NCI-H2196 treated with DMSO at 0.1 percent for 48 hours (cell line): ENCODE measurements at regions not wholly inside any gene's neighbourhood (a gene's known extent, or its start where the extent isn't known, plus 50 kb on each side); places are given as distances from the start of the nearest gene placed in this dataset.

Experiments
- DNase-seq: peaks from one replicate; lab custom pipeline; 2025; ENCODE audit not compliant: unreplicated experiment; lab: John Stamatoyannopoulos, UW

DNA sequence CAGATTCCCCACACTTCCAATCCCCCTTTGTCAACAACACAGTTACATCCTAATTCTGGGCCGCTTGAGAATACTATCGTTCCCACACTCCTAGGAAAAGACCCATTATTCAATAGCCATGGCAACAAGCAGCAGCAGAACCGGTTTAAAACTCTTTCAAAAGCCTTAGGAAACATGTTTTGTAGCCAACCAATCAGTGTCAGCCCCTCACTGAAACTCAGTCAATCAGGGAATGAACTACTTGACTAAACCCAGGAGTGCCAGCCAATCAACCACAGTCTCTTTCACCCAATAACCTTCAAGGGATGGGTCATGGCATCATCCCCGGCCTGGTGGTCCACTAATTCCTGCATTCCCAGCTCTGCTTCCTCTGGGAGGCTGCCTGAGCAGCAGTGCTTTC, 204.8 kb upstream of the HS6ST1 start:
- no peak for DNase-seq

DNA sequence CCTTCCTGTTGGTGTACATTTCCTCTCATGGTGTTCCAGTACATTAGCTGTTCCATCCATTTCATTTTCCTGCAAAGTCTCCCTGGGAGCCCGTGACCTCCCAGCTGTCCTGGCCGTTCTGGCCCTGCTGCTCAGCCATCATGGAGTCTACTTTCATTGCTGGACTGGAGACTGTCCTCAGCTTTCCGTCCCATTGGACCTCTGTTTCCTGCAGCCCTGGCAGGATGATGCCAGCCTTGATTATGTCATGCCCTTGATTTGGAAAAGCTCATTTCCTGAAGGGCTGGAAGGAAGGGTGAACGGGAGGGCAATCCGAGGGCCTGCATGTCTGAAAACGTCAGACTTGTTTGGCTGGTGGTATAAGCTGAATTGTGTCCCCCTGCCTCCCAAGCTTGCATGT, 205.5 kb upstream of the HS6ST1 start:
- no peak for DNase-seq

DNA sequence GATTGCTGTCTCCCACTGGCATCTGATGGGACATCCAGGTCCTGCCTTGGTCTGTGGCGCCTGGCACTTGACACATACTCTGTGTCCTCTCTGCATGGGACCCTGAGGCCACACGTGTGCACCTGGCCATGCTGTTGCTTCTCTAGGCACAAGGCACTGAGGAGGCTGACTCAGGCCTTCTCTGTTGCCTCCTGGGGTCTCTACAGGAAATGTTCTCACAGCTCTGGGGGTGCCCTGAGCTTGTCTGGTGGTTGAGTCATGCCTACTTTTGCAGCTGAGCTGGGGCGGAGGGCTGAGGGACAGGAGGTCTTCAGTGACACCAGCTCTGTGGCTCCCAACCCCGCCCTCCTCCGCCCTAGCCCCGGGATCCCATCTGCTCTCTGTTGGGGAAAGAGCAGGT, 207.0 kb upstream of the HS6ST1 start:
- no peak for DNase-seq

DNA sequence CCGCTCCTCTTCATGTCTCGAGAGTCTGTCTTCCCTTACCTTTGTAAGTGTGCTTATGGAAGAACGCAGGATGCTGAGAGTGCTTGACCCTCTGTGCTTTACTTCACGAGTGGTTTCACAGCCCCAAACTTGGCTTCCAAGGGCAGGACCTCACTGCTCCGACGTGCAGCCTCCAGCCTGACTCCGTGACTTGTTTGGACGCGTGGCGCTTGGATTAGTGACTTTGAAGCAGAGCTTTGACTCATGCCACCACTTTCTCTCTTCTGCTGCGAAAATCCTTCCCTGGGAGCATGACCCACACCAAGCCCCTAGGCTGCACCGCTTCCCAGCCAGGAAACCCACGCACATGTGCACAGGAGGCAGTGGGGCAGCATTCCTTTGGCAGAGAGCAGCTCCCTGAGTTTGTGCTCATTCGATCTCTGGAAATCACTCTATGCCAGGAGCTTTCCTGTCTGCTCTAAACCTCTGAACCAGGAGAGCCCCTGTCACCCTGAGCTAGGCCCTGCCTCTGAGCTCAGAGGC, 207.8 kb upstream of the HS6ST1 start:
- no peak for DNase-seq

DNA sequence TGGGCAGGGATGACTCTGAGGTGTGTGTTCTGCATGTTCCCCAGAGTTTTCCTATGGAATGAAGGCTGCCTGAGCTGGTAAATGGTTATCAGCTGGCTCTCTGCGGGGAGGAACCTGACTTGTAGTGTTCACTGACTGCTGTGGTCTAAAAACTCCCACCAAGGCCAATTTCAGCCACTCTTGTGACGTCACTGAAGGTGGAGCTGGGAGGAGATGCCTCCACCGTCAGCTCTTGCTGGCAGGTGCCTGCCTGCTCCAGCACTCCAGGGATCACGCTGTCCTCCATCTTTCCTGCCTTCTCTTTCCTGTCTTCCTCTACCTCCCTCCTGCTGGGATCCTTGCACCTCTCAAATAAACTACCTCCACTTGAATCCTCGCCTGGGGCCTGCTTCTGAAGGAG, 209.5 kb upstream of the HS6ST1 start:
- no peak for DNase-seq

DNA sequence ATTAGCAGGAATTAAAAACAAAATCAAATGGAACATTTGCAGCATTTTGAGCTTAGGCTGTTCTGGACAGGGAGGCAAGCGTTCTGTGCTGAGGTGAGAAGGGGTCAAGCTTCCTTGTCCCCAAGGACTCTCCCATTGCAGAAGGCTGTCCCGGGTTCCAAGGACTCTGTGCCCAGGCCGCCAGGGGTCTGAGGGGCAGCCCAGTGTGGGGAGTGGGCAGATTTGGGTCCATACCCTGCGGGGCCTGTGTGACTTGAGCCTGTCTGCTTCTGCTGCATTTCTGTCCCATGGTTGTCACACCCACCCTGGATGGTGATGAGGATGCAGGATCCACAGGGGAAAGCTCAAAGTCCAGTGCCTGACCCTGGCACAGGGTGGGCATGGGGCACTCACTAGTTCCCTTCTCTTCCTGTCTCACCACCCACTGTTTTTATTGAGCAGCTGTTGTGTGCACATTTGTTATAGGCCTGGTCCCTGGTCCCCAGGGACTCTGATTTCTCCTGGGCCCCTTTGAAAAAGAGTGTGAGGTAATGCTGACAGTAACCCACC, 211.4 kb upstream of the HS6ST1 start:
- DNase-seq, result no peak

DNA sequence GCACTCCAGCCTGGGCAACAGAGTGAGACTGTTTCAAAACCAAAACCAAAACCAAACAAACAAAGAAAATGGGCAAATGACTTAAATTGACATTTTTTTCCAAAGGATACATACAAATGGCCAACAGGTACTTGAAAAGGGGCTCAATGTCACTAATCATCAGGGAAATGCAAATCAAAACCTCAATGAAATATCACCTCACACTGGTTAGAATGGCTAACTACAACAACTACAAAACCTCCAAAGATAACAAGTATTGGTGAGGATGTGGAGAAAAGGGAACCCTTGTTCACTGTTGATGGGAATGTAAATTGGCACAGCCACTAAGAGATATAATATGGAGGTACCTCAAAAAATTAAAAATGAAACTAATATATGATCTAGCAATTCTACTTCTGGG, 213.2 kb upstream of the HS6ST1 start:
- no peak for DNase-seq

DNA sequence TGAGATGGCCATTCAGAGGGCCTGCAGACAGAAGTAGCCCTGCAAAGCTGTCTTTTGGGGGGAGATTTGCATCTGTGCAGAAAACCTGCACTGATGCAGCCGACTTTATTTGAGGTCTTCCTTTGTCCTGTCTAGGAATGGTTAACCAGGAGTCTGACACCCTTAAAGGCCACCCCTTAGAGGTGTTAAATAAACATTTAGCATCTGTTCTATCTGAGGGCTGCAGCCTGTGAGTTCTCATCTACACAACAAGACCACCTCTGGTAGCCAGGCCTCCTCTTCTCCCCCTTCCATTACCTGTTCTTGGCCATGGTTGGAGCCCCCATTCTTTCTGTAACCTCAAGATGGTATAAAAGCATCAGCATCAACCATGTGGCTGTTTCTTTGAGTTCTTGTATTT, 214.4 kb upstream of the HS6ST1 start:
- DNase-seq, result no peak

DNA sequence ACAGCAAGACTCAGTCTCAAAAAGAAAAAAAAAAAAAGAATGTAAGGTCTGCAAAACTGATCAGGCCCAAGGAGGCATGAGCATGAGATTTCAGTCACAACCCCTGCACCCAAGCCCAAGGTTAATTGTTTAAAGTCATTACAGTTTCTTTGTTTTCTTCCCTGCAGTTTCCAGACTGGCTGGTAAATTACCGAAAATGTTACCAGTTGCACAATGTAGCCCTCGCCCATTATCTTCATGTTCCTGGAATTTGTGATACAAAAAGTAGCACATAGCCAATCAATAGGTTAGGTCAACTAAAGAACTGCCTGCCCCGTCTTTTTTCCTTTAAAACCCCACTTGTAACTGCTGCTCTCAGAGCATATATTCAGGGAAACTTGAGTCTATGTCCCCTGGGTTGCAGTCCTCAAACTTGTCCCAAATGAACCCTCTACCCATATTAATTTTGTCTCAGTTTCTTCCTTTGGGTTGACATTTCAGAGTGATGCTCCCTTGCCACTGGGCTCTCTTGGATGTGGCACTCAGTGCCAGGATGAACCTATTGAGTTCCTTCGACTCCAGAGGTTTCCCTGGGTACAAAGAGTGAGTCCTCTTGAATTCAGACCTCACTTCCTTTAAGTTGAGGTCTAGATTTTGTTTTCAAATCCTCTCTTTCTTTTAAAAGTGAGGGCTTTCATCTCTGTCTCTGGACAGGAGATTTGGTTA, 216.2 kb upstream of the HS6ST1 start:
- DNase-seq, result no peak

DNA sequence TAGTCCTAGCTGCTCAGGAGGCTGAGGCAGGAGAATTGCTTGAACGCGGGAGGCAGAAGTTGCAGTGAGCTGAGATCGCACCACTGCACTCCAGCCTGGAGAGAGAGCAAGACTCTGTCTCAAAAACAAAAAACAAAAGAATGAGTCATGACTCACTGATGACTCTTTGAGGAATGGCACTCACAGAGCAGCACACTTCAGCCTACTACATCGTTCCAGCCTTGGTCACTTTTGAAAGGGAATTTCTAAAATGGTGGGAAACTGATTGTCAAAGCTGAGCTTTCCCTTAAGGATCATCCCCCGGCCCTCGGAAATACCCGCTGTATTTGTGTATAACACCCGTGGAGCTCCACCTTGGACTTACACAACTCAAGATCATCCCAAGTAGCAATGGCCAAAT, 217.3 kb upstream of the HS6ST1 start:
- no peak for DNase-seq

DNA sequence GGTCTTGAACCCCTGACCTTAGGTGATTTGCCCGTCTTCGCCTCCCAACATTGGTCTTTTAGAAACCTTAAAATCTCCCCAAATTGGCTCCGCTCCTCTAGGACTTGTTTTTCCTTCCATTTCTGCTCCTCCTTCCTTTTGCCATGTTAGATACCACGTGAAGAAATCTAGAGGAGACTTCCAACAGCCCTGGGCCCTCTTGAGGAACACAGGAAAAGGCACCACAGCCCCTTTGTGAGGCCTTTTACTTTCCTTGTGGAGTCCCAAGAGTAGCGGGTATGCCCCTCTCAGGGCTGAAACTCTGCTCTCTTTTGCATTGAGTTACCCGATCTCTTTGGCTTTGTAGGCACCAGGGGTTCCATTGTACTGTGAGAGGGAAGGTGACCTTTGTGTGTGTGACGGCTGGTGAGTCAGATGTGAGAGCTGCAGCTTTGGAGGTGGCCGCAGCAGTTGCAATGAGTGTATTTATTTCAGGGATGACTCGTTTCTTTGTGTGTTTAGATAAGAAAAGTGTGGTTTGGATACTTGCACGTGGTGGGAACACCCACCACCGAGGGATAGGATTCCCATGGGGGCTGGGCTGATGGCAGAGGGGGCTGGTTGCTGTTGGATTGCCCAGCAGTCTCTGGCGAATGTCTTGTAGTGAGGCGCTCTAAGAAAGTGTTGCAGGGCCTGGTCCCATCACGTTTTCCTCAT, 218.4 kb upstream of the HS6ST1 start:
- DNase-seq, result no peak

DNA sequence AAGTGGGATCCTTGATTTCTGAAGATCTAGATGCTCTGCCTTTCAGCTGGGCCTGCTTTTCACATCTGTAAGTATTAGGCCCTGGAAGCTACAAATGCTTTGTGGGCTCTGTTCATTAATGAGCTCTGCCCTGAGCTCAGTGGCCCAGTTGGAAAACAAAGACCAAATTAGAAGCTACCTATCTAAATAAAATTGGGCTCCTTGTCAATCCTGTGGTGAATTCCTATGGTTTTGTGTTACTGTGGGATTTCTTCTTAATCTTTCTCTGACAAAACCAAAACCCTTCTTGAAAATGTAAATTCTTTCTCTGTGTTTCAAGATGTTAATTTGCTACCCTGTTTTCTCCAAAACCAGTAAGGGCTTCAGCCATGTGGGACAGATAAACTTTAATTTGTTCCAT, 219.0 kb upstream of the HS6ST1 start:
- DNase-seq, result no peak

DNA sequence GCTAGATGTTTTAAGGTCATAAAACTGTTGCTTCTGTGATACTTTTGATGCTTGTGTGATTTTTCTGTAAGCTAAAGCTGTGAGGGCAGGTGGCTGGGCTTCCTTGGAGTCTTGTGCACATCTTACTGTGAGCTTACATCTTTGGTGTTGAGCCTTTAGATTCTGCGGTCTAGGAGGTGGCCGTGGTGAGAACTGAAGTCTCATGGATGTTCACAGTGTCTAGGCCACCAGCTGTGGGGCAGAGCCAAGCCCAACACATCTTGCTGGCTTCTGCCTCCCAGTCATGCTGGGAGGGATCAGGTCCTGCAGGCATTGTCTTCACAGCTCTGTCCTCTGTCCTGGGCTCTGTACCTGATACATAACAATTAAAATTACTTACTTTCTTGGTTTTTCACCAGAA, 219.7 kb upstream of the HS6ST1 start:
- no peak for DNase-seq

DNA sequence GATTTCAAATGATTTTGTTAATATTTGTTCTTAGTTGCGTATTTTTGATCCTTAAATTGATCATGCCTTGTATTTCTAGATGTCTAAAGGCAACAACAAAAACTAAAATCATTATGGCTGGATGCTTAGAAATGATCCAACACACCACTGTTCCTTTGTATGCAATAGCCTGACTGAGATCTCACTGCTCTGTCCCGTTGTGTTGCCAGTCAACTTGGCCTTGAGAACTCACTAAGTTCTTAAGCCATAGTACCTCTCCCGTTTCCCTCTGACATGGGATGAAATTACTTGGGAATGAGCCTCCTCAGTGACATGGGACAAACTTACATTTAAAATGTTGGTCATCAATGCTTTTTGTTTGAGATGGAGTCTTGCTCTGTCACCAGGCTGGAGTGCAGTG, 222.0 kb upstream of the HS6ST1 start:
- no peak for DNase-seq

DNA sequence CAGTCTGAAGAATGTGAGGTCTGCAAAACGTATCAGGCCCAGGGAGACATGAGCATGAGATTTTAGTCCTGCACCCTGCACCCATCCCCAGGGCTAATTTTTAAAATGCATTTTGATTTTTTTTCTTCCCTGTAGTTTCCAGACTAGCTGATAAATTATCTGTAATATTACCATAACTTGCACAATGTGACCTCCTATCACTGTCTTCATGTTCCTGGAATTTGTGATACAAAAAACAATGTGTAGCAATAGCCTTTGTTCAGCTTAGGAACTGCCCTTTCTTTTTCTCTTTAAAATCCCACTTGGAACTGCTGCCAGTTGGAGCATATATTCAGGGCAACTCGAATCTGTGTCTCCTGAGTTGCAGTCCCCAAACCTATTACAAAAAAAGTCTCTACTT, 222.8 kb upstream of the HS6ST1 start:
- DNase-seq, result no peak

DNA sequence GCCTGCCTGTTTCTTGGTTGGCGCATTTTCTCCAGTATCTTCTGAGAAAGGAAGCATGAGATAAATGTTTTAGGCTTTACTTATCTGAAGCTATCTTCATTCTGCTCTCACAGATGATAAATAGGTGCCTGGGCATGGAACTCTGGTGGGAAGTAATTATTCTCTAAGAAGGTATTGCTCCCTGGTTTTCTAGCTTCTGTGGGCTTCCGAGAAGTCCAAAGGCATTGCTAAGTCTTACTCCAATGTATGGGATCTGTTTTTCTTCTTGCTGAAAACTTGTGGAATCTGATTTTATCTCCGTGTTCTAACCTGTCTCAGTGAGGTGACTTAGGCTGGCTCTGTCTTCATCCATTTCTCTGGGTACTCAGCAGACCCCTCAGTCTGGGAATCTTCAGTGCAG, 224.4 kb upstream of the HS6ST1 start:
- no peak for DNase-seq

DNA sequence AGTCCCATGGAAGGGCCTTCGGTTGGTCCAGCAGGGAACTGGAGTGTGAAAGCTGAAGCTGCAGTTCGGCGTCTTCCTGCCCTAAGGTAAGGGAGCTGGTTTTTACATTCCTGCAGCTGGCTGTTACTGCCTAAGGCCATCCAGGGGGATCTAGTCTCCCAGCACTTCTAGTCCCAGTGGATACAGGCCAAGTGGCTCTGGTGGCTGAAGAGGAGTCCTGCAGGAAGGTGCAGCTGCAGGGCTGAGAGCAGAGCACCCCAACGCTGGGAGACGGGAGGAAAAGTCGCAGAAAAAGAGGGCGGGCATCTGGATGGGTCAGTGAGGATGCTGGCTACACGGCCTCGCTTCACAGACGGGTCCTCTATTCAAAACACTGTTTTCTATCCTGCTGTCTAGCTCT, 225.0 kb upstream of the HS6ST1 start:
- no peak for DNase-seq

DNA sequence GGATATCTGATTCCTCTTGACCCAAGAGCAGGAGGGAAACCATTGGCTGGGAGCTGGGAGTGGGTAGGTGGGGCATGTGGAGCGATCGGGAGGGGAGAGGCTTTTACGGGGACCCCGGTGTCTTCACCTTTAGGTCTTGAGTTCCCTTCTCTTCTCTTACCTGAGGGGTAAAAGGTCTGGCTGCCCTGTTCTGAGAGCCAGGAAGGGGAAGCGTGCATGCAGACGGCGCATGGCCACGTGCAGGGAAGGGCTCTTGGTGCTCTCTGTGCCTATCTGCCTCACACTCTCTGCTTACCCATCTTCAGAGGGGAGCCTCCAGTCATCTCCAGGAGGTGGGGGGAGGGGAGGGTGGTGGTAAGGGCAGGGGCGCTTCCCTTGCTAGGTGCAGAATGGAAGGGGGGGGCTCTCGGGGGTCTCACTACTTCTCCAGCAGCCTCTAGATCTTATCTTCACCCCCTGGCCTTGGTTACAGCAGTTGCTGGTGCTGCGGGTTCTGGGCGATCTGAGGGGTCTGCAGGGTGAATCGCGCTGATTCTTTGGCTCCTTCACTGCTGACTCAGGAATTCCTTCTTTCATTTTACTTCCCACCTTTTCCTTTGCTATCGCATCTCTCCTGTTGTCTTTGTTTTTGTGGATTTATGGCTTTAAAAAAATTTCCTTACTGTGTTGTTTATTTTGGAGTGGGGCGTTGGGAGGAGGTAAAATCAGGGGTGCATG, 225.8 kb upstream of the HS6ST1 start:
- DNase-seq, result no peak

DNA sequence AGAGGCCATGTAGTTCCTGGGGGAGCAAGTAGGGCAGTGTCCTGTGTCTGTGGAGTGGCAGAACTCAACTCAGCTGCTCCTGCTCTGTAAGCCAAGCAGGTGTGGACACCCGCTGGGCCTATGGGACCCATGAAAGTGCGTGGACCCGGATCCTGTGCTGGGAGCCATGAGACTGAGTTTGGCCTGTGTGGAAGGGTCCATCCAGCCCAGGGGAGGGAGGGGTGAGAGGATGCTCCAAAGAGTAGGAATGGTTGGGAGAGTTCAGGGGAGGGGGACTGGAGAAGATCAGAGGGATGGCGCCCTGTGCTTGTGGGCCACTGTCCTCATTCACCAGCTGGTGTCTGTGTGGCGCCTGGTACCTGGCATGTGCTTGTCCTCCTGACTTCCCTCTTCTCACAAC, 226.4 kb upstream of the HS6ST1 start:
- no peak for DNase-seq

DNA sequence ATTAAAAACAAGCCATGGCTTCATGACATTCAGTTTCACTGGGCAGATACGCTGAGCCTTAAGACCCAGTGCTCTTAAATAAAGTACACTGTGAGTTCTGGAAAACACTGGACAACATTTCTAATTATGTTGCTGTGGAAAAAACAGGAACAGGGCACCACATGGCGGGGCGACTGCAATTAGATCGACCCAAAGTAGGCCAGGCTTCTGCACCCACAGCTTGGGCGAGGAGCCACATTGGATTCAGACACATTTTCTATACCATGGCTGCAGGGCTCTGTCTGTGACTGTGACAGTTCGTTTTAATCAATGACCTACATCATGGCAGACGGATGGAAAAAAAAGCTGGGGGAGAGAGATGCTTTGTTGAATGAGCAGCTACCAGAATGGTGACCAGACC, 227.2 kb upstream of the HS6ST1 start:
- DNase-seq, result no peak

DNA sequence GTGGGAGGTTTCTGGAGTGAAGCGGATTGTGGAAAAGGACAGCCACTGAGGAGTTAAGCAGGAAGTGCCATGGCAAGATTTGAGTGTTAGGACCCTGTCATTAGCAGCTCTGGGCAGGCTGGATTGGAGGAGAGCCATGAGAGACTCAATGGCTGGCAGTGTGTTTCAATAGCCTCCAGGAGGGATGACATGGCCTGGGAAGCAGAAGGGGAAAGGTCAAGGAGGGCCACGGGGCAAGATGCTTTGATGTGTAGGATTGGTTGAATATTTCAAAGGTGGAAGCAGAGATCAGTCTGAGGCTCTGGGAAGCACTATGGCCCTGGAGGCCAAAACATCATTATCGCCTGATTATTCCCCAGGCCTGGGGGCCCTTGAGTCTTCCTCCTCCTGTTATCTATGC, 229.0 kb upstream of the HS6ST1 start:
- no peak for DNase-seq

DNA sequence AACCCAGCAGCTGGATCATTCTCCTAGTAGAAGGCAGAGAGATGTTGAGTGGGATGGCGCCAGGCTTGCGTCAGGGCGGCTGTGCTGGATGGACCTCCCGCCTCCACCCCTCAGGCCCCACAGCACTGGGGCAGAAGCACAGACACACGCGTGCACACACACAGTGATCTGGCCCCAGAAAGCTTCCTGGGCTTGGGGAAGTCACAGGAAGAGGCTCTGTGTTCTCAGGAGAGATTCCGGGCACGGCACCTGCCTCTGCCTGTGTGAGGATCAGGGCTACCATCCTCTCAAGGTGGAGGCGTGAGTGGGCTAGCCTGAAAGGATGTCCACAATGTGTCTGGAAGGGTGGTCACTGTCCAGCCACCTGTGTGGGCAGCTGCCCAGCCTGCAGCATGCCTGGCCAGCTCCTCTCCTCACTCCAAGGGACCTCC, 229.8 kb upstream of the HS6ST1 start:
- no peak for DNase-seq
